Tibial artery (tissue), 4 donors: ENCODE measurements at regions not wholly inside any gene's neighbourhood (a gene's known extent, or its start where the extent isn't known, plus 50 kb on each side); places are given as distances from the start of the nearest gene placed in this dataset.

ENCODE experiments used
- DNase-seq, 2 donors: peaks; one replicate each; pipeline ENCODE4 v3.0.0-alpha.2; 2019
- H3K27ac ChIP-seq, 2 donors: fragments of 200-600 bp; sonication (generic) in 1 of 2; 1 replicate in 1 of 2; 2 replicates in 1 of 2; pipeline ENCODE4 v1.5.1; 2018 to 2019; ENCODE audit warnings: mild to moderate bottlenecking in 1 of 2
- H3K27me3 ChIP-seq, 2 donors: fragments of 200-600 bp; sonication (generic) in 1 of 2; one replicate each; pipeline versions ENCODE4 v1.5.1 to v1.6.0; 2016 to 2019
- H3K36me3 ChIP-seq, 3 donors: fragments of 200-600 bp; sonication (generic) in 2 of 3; one replicate each; pipeline ENCODE4 v1.5.1; 2016 to 2019; ENCODE audit warnings: mild to moderate bottlenecking in 2 of 3
- H3K4me1 ChIP-seq, 4 donors: fragments of 200-600 bp; sonication (generic) in 2 of 4; 1 replicate in 3 of 4; 2 replicates in 1 of 4; pipeline ENCODE4 v1.5.1; 2016 to 2019
- H3K4me3 ChIP-seq, 2 donors: fragments of 200-600 bp; sonication (generic) in 1 of 2; 1 replicate in 1 of 2; 2 replicates in 1 of 2; pipeline ENCODE4 v1.5.1; 2018 to 2019; ENCODE audit warnings: mild to moderate bottlenecking in 2 of 2
- H3K9me3 ChIP-seq, 3 donors: fragments of 200-600 bp; sonication (generic) in 1 of 3; one replicate each; pipeline ENCODE4 v1.5.1; 2016 to 2019
- CTCF ChIP-seq, 2 experiments: fragments of 200-600 bp in 1 of 2; fragments of 450-650 bp in 1 of 2; IDR thresholded peaks; one replicate each; pipeline ENCODE4 v1.5.1; 2017 to 2019; ENCODE audit warnings: antibody characterized with exemption in 2 of 2, mild to moderate bottlenecking in 1 of 2, moderate library complexity in 1 of 2
- intact Hi-C: fragments of 100-400 bp; cut with DNase I; formaldehyde crosslinking; loops from one replicate; pipeline ENCODE4 v1.15.0; 2023; ENCODE audit warnings: low total_unique reads

- H3K36me3 ChIP-seq: no peaks in the 10 kb centered on the region
- H3K4me1 ChIP-seq: peaks cover 0 to 60% (median 51%) of the 10 kb centered on the region in 4 donors
- no peaks in the 10 kb centered on the region for H3K9me3 ChIP-seq
- no peak for TF ChIP-seq CTCF (IDR thresholded peaks at IDR 0.05)
- peak overlapping the region in 1 of 2 donors; percentile 11 for H3K27ac ChIP-seq
- intact Hi-C loops: loop anchor here (5.0 kb wide), 1 partner anchor 44 kb away; no protein-coding TSS in a partner anchor
- DNase-seq: no peak
- no peak overlapping the region for H3K4me3 ChIP-seq
- no peaks in the 10 kb centered on the region for H3K27me3 ChIP-seq
Measured at GRCh38 chr15:66846031-66846430, 144.0 kb downstream of the SMAD6 start.

GRCh38 chr15:66846811-66847210 is 144.8 kb downstream of the SMAD6 start:
- no peaks in the 10 kb centered on the region for H3K27me3 ChIP-seq
- no peaks in the 10 kb centered on the region for H3K9me3 ChIP-seq
- DNase-seq: peak in 1 of 2 donors; percentile 33
- H3K4me3 ChIP-seq: no peak overlapping the region
- no peaks in the 10 kb centered on the region for H3K36me3 ChIP-seq
- peaks cover 0 to 60% (median 50%) of the 10 kb centered on the region in 4 donors for H3K4me1 ChIP-seq
- H3K27ac ChIP-seq: no peak overlapping the region
- no peak for TF ChIP-seq CTCF (IDR thresholded peaks at IDR 0.05)
- intact Hi-C loops: loop anchor here (5.0 kb wide), 1 partner anchor 45 kb away; no protein-coding TSS in a partner anchor

GRCh38 chr15:66847565-66847991 is 145.5 kb downstream of the SMAD6 start:
- intact Hi-C loops: loop anchor here (5.0 kb wide), 1 partner anchor 45 kb away; no protein-coding TSS in a partner anchor
- Histone ChIP-seq H3K27me3 (no peaks in the 10 kb centered on the region), H3K27ac (no peak overlapping the region), H3K36me3 (no peaks in the 10 kb centered on the region), H3K4me3 (no peak overlapping the region), H3K4me1 (peaks cover 0 to 59% (median 47%) of the 10 kb centered on the region in 4 donors), H3K9me3 (no peaks in the 10 kb centered on the region)
- no peak for TF ChIP-seq CTCF (IDR thresholded peaks at IDR 0.05)
- peak in 1 of 2 donors; percentile 62 for DNase-seq

- intact Hi-C loops: loop anchor here (5.0 kb wide), 1 partner anchor 46 kb away; no protein-coding TSS in a partner anchor
- DNase-seq: no peak
- H3K27me3 ChIP-seq: no peaks in the 10 kb centered on the region
- H3K36me3 ChIP-seq: no peaks in the 10 kb centered on the region
- peak overlapping the region; percentile 80 to 83 for H3K27ac ChIP-seq
- H3K4me1 ChIP-seq: peaks cover 0 to 57% (median 45%) of the 10 kb centered on the region in 4 donors
- H3K4me3 ChIP-seq: no peak overlapping the region
- no peaks in the 10 kb centered on the region for H3K9me3 ChIP-seq
- TF ChIP-seq CTCF (IDR thresholded peaks at IDR 0.05): no peak
Measured at GRCh38 chr15:66848116-66848515, 146.1 kb downstream of the SMAD6 start.

GRCh38 chr15:66848686-66849392 is 146.8 kb downstream of the SMAD6 start:
- intact Hi-C loops: loop anchor here (5.0 kb wide), 1 partner anchor 47 kb away; no protein-coding TSS in a partner anchor
- DNase-seq: no peak
- peaks cover 0 to 50% (median 38%) of the 10 kb centered on the region in 4 donors for H3K4me1 ChIP-seq
- H3K27ac ChIP-seq: peak overlapping the region; percentile 80 to 83
- H3K36me3 ChIP-seq: no peaks in the 10 kb centered on the region
- no peak overlapping the region for H3K4me3 ChIP-seq
- no peaks in the 10 kb centered on the region for H3K27me3 ChIP-seq
- TF ChIP-seq CTCF (IDR thresholded peaks at IDR 0.05): no peak
- H3K9me3 ChIP-seq: no peaks in the 10 kb centered on the region
